ENCODE measurements at regions not wholly inside any gene's neighbourhood (a gene's known extent, or its start where the extent isn't known, plus 50 kb on each side); places are given as distances from the start of the nearest gene placed in this dataset.
"Not testable (repeated sequence)": the region's sequence is repeated elsewhere in the genome, so short reads cannot be mapped to it uniquely, and the experiment has no call there.

DNA sequence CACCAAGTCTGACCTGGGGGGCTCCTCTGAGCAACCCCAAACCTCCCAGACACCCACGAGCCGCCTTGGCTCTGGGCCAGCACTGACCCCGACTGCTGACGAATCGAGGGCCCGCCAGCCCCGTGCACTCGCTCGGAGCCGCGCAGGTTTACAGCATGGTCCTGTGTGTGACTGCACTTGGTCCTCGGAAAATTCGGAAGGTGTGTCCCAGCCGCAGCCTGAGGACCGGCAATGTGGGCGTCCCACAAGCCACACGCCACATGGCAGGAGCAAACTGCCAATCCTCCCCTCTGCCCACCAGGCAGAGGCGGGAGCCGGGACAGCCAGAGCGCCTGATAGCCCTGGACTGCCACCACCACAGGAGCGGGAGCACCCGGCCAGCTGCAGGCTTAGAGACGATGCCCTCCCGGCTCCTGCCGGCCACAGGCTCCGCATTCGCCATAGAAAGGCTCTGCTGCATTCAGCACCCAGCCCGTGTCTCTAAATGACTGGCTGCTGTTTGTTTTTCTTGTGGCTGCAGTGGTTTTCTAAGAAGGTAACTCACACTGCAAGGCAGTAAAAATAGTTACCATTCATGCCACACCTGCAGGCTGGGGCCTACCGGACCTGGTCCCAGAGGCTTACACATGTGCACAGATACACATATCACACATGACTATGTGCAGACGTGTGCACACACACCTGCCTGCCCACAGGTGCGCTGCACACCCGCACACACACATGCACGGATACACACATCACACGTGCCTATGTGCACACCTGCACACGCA is 5415.3 kb upstream of the TPTE start:
- DNase-seq, result peak; percentile 75

DNA sequence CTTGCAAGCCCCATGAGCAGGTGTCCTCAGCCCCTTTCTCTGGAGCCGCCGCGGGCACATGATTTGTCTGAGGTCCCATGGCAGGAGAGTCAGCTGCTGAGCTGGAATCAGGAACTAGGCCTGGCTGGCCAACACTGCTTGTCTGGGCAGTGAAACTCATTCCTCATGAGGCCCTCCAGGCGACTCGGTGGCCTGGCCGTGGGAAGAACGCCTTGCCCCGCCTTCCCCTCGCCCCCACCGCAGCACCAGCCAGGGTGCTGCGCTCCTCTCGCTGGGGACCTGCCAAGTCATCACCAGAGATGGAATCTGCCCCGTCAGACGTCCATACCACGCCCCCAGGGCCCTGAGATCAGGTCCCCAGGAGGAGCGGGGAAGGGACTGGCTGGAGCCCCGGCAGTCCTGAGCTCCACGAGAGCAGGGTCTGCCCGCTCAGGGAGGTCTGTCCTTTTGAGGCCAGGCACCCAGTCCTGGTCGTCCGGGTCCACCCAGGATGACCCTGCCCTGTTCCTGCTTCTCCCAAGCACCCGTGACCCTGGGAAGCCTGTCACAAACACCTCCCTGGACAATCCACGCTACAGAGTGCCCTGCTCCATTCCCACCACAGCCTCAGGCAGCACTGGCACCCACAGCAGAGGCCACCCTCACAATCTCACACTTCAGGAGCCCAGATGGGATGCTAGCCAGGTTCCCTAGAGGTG is 5414.5 kb upstream of the TPTE start:
- not testable (repeated sequence) for DNase-seq

DNA sequence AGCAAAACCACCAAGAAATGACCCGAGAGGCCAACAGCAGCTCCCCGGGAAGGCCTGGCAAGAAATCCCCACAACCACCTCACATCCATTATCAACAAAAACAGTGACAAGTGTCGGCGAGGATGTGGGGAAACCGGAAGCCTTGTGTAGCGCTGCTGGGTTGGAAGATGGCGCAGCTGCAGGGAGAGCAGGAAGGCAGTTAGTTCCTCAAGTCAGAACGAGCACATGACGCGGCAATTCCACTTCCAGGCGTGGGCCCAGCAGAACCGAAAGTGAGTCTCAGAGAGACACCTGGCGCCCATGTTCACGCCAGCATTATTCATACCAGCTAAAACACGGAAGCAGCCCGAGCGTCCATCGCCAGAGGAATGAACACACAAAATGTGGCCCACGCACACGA is 5413.7 kb upstream of the TPTE start:
- DNase-seq, result not testable (repeated sequence)

DNA sequence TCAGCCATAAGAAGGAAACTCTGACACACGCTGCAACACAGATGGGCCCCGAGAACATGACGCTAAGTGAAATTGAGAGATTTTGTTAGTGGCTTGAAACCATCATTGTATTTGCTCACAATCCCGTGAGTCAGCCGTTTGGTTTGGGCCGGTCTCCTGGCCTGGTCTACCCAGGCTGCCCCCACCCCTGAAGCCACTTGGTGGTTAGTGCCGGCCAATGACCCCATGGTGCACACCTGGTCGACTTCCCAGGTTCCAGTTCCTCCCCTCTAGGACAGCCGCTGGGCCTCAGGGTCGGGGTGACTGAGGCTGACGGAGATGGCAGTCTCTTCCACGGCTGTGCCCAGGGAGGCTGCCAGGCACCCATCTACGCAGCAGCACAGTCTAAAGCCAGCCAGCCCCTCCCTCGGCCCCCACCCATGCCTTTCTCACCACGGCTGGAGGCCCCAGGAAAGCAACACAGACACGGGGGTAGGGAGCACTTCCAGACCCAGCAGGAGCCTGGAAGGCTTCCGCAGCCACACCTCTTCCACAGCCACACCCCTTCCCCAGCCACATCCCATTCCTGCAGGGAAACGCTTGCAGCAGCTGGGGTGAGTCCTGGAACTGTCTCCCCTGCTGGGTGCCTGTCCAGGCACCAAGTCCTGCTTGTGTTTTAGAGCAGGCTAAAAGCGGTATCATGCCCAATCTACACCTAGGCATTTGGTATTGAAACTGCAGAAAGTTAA is 5413.2 kb upstream of the TPTE start:
- DNase-seq, result not testable (repeated sequence)

DNA sequence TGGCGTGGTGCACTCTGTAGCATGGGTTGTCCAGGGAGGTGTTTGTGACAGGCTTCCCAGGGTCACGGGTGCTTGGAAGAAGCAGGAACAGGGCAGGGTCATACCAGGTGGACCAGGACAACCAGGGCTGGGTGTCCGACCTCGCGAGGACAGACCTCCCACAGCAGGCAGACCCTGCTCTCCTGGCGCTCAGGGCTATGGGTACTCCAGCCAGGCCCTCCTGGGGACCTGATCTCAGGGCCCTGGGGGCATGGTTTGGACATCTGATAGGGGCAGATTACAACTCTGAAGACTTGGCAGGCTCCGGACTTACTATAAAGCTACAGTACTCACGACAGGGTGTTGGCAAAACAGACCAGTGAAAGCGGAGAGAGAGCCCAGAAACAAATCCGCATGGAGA is 5410.2 kb upstream of the TPTE start:
- DNase-seq, result not testable (repeated sequence)

DNA sequence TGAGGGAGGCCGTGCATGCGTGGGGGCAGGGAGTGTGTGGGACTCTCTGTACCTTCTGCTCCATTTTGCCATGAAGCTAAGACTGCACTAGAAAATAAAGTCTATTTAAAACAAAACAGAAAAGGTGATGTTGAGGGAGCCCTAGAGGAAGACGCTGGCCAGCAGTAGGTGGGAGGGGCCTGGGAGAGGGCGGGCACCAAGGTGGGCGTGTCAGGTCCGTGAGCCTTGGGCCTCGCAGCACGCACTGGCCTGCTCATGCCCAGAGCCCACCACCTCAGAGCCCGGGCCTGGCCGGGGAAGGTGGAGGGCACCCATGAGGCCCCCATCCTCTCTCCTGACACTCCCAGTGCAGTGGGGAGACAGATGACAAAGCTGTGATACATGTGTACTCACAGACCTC is 5408.3 kb upstream of the TPTE start:
- not testable (repeated sequence) for DNase-seq

DNA sequence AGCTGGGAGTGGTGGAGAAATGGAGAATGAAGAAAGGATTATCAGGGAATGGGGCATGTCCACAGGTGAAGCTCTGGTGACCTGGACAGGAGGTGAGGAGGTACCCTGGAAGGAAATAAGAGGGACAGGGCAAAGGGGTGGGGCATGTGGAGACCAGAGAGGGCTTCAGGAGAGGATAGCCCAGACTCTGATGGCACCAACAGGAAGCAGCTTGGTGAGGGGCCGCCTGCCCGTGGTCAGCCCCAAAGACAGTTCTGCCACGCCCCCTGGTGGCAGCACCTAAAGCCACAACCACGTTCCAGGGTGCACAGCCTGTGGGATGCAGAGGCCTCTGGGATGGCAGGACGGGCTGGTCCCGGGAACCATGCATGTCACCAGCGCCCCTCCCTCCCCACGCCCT is 5406.9 kb upstream of the TPTE start:
- DNase-seq, result not testable (repeated sequence)

DNA sequence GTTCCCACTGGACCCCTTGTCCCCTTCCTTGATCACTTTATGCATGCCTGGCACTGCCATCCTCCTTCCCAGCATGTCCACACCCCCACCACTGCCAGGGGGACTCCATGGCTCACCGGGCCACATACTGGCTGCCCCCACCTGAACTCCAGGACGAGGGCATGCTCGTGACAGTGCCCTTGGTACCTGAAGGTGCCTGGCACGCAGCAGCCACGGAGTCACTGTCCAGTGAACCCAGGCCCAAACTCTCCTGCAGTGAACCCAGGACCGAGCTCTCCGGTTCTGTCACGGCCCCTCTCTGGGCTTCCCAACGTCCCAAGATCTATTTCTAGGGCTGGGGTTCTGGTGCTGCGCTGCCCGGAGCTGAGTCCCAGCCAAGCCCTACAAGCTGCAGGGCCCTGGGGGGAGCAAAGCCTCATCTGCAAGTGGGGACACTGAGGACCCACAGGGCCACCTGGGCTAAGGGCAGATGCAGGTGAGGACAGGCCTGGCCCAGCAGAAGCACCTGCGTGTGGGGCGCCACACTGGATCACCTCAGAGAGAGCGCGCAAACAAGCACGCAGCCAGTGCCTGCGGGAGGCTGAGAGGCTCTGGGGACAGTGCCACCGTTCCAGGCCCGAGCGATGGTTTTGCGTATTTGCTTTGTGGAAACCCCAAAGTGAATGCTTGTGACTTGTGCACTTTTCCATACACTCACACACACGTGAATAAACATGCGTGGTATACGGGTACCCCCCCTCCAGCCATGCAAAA is 5406.3 kb upstream of the TPTE start:
- not testable (repeated sequence) for DNase-seq

DNA sequence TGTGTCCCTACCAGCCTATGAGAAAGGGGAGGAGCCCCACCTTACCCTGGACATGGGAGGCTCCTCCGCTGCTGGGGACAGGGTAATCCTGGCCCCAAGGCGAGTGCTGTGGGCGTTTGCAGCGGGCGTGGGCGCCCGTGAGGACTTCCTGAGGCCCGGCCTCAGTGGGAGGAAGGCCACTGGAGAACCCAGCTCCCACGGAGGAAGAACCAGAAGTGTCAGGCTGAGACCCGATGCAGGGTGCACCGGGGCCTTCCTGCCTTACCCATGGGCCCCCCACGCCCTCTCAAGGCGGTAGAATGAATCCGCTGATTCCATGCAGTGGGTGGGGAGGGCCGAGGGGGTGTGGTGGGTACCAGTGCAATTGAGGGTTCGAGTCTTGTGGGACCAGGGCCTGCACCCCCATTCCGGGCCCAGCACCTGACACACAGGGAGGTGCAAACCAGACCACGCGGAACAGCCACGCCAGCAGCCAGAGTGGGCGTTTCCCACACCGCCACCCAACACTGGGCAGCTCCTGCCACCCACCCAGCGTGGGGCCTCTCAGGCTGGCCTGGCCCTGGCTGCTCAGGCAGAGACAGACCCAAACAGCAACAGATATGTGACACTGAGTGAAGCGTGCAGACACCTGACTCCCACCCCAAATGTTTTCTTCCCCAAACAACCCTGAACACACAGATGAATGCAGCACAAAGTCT is 5405.6 kb upstream of the TPTE start:
- not testable (repeated sequence) for DNase-seq

DNA sequence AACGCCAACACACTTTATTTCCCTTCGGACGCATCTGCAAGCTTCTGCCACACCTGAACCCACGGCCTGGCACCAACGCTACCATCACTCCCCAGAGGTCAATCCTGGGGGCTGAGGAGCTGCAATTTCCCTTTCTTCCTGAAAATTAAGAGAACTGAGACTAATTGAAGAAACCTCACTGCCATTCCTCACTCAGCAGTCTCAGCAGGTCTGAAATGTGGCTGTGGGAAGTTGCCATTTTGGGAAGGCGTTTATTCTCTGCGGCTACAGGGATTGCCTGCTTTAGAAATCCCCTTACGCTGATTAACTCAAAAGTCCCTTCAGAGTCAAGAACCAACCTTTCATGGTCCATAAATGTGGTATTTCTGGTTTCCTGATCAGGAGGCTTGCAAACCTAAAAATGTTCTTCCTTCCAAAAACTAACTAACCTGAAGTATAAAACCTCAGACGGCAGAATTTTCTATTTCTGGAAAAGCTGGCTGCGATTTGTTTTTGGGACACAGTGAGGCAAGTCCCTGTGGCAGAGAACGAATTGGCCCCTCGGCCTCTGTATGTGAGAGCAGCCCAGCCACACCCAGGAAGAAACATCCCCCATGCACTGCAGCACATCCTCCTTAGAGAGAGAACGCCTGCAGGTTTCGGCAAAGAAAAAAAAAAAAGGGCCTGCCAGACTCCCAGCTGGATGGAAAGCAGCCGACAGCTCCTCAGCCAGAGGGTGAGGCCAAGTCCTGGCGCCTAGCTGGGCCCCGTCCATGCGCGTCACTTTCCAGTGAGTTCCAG is 5404.8 kb upstream of the TPTE start:
- not testable (repeated sequence) for DNase-seq

DNA sequence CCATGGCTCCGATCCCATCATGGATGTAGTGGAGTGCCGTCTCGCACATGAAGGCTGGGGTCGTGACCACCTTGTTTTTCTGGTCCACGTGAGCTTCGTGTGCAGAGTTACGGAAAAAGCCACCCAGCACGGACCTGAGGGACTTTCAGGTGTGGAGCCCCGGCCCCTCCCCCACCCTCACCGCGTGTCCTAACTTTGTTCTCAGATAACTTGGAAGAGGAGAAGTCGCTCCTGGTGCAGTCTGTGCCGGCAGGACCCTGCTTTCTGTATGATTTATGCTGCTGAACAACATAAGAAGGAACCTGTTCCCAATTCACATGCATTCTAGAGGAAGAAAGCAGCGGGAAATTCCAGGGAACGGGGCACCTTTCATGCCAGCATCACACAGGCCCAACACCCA is 5404.2 kb upstream of the TPTE start:
- DNase-seq, result not testable (repeated sequence)

DNA sequence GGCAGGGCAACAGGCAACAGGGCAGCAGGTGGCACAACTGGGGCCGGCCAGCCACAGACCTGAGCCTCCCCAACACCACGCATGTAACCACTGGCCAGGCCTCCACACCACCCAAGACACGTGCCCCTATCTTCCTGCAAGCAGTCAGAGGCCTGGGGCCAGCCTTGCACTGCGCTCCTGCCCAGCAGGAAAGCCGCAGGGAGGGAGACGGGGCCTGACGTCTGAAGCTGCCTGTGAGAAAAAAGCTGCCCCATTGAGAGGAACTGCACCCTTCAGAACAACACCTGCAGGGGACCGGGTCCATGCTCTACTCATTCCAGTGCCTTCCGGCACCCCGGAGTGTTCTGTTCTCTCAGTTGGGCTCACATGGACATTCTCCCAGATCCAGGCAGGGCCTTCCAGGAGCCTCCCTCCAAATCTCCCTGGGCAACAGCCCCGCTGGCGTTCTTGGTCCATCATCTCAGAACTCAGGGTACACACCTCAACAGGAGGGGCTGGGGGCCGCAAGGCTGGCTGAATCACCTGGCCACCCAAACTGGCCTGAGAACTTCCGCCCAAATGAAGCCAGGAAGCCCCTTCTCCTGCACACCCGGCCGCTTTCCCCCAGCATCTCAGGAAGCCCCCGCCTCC is 5403.6 kb upstream of the TPTE start:
- DNase-seq, result not testable (repeated sequence)

DNA sequence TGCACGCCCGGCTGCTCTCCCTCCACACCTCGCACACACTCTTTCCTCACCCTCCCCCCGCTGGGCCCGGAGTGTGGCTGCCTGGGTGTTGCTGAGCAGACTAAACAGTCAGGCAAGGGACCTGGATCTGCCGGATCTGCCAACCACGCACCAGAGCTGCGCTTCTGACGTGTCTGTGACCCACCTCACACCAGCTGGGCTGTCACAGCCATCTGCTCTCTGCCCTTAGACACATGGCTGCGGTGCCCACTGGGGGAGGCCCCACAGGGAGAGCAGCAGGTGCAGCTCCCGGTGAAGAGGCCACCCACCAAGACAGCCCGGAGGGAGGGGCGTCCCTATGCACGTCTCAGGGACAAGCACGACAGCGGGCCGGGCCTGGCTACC is 5403.1 kb upstream of the TPTE start:
- peak; percentile 55 for DNase-seq

DNA sequence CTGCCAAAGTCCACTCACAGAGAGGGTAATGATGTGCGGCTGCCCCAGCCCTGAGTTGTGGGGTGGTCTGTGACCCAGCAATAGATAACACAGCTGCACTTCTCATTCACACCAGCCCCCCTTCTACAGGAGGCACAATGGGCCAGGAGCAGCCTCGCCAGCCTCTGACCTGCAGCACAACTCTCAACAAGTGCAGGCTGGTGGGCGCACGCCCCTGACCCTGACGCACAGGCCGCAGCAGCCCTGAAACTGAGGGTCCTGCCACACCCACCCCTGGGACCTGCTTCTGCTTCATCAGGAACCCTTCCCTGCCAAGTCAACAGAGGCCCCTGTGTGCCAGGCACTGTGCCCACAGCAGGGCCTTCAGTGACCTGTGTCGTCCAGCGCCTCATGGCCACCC is 5402.2 kb upstream of the TPTE start:
- DNase-seq, result not testable (repeated sequence)

DNA sequence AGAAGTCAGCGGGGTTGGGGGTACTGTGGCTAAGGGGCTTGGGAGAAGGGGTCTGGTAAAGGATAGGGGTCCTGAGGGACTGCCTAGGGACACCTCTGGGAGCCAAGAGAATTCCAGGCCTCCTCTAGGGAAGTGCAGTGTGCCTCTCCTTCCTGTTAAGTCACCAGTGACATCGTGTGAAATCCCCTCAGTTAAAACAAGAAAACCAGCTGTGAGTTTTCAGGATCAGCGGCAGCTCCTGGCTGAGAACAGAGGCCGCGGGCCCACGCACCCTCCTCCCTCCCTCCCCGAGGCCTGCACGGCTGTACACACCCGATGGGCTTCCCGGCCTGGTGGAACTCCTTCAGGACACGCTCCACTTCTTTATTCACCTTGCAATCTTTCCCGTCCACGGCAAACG is 5400.0 kb upstream of the TPTE start:
- not testable (repeated sequence) for DNase-seq

DNA sequence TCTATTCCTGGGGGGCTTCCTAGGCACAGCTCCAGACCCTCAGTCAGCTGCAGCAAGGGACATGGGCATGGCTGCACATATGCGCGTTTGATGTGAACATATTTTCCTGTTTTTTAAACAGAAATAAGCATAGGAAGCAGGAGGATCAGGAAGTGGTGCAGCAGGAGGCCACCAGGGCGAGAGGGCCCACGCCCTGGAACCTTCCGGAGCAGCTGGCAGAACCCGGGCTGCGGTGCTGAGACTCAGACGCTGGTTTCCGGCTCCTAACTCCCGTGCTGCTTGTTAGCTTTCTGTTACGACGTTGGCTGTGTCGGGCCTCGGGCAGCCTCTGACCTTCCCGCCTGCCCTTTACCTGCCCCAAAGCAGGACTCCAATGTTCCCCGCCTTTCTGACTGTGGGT is 5399.5 kb upstream of the TPTE start:
- not testable (repeated sequence) for DNase-seq

DNA sequence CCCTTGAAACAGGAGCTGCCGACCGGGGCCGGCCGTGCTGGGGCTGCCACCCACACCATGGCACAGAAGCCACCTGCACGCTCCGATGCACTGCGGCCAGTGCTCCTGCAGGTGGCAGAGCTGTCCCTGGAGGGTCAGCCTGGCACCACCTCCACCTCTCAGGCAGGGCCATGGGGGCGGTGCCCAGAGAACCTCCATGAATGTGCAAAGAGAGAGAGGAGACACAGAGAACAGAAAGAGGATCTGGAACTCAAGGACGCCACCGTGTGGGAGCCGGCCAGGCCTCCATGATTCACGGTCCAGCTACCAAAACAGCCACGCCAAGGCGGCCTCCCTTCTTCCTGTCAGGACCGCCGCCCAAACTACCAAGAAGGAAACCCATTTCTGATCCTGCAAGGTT is 5397.7 kb upstream of the TPTE start:
- peak; percentile 83 for DNase-seq

DNA sequence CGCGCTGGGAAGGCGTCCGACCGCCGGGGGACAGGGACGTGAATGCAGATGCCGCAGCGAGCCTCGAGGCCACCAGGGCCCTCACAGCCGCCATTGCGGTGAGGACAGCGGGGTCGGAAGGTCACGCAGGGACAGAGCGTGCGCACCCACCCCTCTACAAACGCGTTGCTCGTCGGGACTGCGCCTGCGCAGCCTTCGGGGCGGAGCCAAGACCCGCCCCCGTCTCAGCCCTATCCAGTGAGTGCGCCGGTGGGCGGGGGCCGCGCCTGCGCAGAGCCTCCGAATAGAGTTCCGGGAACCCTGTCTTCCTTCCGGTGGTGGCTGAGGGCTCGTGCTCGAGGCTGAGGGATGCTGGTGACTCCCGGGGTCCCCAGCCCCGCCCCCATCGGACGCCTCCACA is 5393.1 kb upstream of the TPTE start:
- DNase-seq, result peak; percentile 99

DNA sequence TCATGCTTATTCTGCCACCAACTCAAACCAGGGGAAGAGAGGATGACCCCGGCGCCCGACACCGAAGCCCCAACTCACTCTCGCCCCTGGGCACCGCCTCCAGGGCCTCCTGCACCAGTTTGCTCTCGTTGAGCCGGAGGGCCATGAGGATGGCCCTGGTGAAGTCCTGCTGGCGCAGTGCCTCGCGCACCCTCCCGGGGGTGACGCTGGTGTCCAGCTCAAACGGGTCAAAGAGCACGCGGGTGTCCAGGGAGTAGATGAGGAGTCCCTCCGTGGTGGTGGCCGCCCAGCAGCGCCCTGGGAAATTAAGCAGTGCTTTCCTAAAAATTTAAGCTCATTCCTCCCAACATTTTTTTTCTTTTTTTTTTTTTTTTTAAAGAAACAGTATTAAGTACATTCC is 5387.6 kb upstream of the TPTE start:
- not testable (repeated sequence) for DNase-seq

DNA sequence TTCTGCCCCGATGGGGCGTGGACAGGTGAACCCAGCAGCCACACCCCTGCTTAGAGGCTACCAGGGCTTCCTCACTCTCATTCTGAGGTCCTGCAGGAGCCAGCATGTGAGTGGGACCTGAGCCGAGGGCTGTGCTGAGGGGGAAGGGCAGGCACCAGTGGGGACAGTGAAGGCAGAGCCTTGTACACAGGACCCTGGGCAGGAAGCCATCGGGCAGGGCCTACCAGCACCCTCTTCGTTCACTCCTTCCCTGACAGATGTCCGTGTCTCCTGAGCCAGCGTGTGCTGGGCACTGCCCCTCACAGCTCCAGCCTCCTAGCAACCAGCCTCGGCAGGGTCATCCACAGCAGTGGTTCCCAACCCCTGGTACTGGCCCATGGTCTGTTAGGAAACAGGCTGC is 5385.0 kb upstream of the TPTE start:
- DNase-seq, result not testable (repeated sequence)

DNA sequence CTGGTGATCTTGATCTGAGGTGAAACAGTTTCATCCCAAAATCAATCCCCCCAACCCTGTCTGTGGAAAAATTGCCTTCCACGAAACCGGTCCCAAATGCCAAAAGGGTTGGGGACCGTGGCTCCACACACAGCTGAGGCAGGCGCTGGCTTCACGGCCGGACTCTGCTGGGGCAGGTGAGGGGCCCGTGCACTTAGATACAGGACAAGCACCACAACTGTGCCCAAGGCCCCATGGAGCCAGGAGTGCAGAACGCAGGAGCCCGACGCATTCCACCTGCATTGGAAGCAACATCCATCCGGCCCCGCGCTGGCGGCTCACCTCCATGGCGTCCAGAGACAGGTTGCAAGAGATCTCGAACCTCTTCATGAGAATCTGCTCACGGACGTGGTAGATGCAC is 5384.4 kb upstream of the TPTE start:
- not testable (repeated sequence) for DNase-seq
